Left hindlimb (tissue), 1 donor: ENCODE measurements at regions not wholly inside any gene's neighbourhood (a gene's known extent, or its start where the extent isn't known, plus 50 kb on each side); places are given as distances from the start of the nearest gene placed in this dataset.

Experiments used
- DNase-seq: peaks from one replicate; pipeline ENCODE4 v3.0.0-alpha.2; 2018

GRCh38 chr15:95095250-95095649, 863.9 kb downstream of the MCTP2 start:
- DNase-seq, result no peak

- no peak for DNase-seq
These were observed 865.3 kb downstream of the MCTP2 start for GRCh38 chr15:95096651-95097050.

GRCh38 chr15:95097361-95097760, 866.0 kb downstream of the MCTP2 start:
- DNase-seq, result no peak

GRCh38 chr15:95105229-95105628, 873.9 kb downstream of the MCTP2 start:
- DNase-seq, result no peak

GRCh38 chr15:95106801-95107200, 875.4 kb downstream of the MCTP2 start:
- no peak for DNase-seq

GRCh38 chr15:95108673-95109072, 877.3 kb downstream of the MCTP2 start:
- DNase-seq, result no peak

- DNase-seq, result no peak
These were observed 880.6 kb downstream of the MCTP2 start for GRCh38 chr15:95111969-95112368.

GRCh38 chr15:95113041-95113440, 881.7 kb downstream of the MCTP2 start:
- DNase-seq, result no peak

GRCh38 chr15:95119041-95119610, 887.8 kb downstream of the MCTP2 start:
- no peak for DNase-seq

- DNase-seq, result no peak
These were observed 889.2 kb downstream of the MCTP2 start for GRCh38 chr15:95120595-95120994.

GRCh38 chr15:95121191-95121590, 889.8 kb downstream of the MCTP2 start:
- no peak for DNase-seq

- DNase-seq, result no peak
These were observed 894.4 kb downstream of the MCTP2 start for GRCh38 chr15:95125803-95126202.

- no peak for DNase-seq
These were observed 896.0 kb downstream of the MCTP2 start for GRCh38 chr15:95127356-95127755.

- DNase-seq, result no peak
These were observed 898.2 kb downstream of the MCTP2 start for GRCh38 chr15:95129574-95129973.

- no peak for DNase-seq
These were observed 899.8 kb downstream of the MCTP2 start for GRCh38 chr15:95131131-95131556.

- DNase-seq, result no peak
These were observed 901.4 kb downstream of the MCTP2 start for GRCh38 chr15:95132774-95133173.

- no peak for DNase-seq
These were observed 903.2 kb downstream of the MCTP2 start for GRCh38 chr15:95134431-95135110.

GRCh38 chr15:95138604-95139270, 907.4 kb downstream of the MCTP2 start:
- no peak for DNase-seq

- DNase-seq, result no peak
These were observed 910.1 kb downstream of the MCTP2 start for GRCh38 chr15:95141486-95141885.

- DNase-seq, result no peak
These were observed 911.2 kb downstream of the MCTP2 start for GRCh38 chr15:95142531-95142930.

GRCh38 chr15:95146481-95146880, 915.1 kb downstream of the MCTP2 start:
- no peak for DNase-seq

GRCh38 chr15:95148183-95148582, 916.8 kb downstream of the MCTP2 start:
- no peak for DNase-seq

GRCh38 chr15:95149036-95149435, 917.7 kb downstream of the MCTP2 start:
- DNase-seq, result no peak

GRCh38 chr15:95149771-95150170, 918.4 kb downstream of the MCTP2 start:
- DNase-seq, result no peak
